ENCODE measurements at regions not wholly inside any gene's neighbourhood (a gene's known extent, or its start where the extent isn't known, plus 50 kb on each side); places are given as distances from the start of the nearest gene placed in this dataset.

- TF ChIP-seq CTCF (conservative IDR thresholded peaks at IDR 0.05) = no peak
- TF ChIP-seq EZH2 (IDR thresholded peaks at IDR 0.05; ENCODE audit: low read depth) = no peak
Observed at GRCh38 chr14:34232790-34233189, 229.2 kb downstream of the SPTSSA start.
